NCI-H510A treated with DMSO at 0.1 percent for 48 hours (cell line): ENCODE measurements at regions not wholly inside any gene's neighbourhood (a gene's known extent, or its start where the extent isn't known, plus 50 kb on each side); places are given as distances from the start of the nearest gene placed in this dataset.

ENCODE experiments used
- DNase-seq: peaks from one replicate; lab custom pipeline; 2025; lab: John Stamatoyannopoulos, UW

- DNase-seq, result no peak
Measured at GRCh38 chr13:85469320-85469719, 329.9 kb downstream of the SLITRK6 start.

GRCh38 chr13:85462792-85463425, 336.3 kb downstream of the SLITRK6 start:
- no peak for DNase-seq

GRCh38 chr13:85461621-85462020, 337.6 kb downstream of the SLITRK6 start:
- no peak for DNase-seq

- no peak for DNase-seq
Measured at GRCh38 chr13:85445534-85445933, 353.7 kb downstream of the SLITRK6 start.

GRCh38 chr13:85441975-85442374, 357.2 kb downstream of the SLITRK6 start:
- DNase-seq, result no peak

- no peak for DNase-seq
Measured at GRCh38 chr13:85441364-85441763, 357.9 kb downstream of the SLITRK6 start.

GRCh38 chr13:85436029-85436428, 363.2 kb downstream of the SLITRK6 start:
- no peak for DNase-seq

- DNase-seq, result no peak
Measured at GRCh38 chr13:85434927-85435326, 364.3 kb downstream of the SLITRK6 start.

- DNase-seq, result no peak
Measured at GRCh38 chr13:85432881-85433280, 366.3 kb downstream of the SLITRK6 start.

GRCh38 chr13:85431720-85432119, 367.5 kb downstream of the SLITRK6 start:
- DNase-seq, result no peak

- DNase-seq, result no peak
Measured at GRCh38 chr13:85430216-85430794, 368.9 kb downstream of the SLITRK6 start.

GRCh38 chr13:85427416-85427815, 371.8 kb downstream of the SLITRK6 start:
- no peak for DNase-seq

- no peak for DNase-seq
Measured at GRCh38 chr13:85420136-85420535, 379.1 kb downstream of the SLITRK6 start.

- DNase-seq, result no peak
Measured at GRCh38 chr13:85419611-85420010, 379.6 kb downstream of the SLITRK6 start.

GRCh38 chr13:85417807-85418206, 381.4 kb downstream of the SLITRK6 start:
- no peak for DNase-seq

GRCh38 chr13:85413664-85414063, 385.6 kb downstream of the SLITRK6 start:
- DNase-seq, result no peak

- no peak for DNase-seq
Measured at GRCh38 chr13:85412448-85412847, 386.8 kb downstream of the SLITRK6 start.

GRCh38 chr13:85411591-85411990, 387.6 kb downstream of the SLITRK6 start:
- no peak for DNase-seq

GRCh38 chr13:85408415-85408814, 390.8 kb downstream of the SLITRK6 start:
- no peak for DNase-seq

- DNase-seq, result no peak
Measured at GRCh38 chr13:85406269-85406975, 392.8 kb downstream of the SLITRK6 start.

GRCh38 chr13:85405316-85405897, 393.8 kb downstream of the SLITRK6 start:
- DNase-seq, result no peak

GRCh38 chr13:85386424-85386823, 412.8 kb downstream of the SLITRK6 start:
- peak; percentile 66 for DNase-seq

- DNase-seq, result peak; percentile 36
Measured at GRCh38 chr13:85383291-85383690, 415.9 kb downstream of the SLITRK6 start.
